Ishikawa (cell line): ENCODE measurements at regions not wholly inside any gene's neighbourhood (a gene's known extent, or its start where the extent isn't known, plus 50 kb on each side); places are given as distances from the start of the nearest gene placed in this dataset.

Experiments
- CEBPB ChIP-seq: IDR thresholded peaks from 2 replicates; pipeline ENCODE4 v1.6.1; 2012
- CREB1 ChIP-seq: IDR thresholded peaks from 2 replicates; pipeline ENCODE4 v1.6.1; 2012; ENCODE audit warnings: low read depth
- EGR1 ChIP-seq: IDR thresholded peaks from 2 replicates; pipeline ENCODE4 v1.6.1; 2012
- EP300 ChIP-seq: IDR thresholded peaks from 2 replicates; pipeline ENCODE4 v1.6.1; 2012; ENCODE audit warnings: borderline replicate concordance
- FOXM1 ChIP-seq: IDR thresholded peaks from 2 replicates; pipeline ENCODE4 v1.6.1; 2012; ENCODE audit warnings: low read depth, borderline replicate concordance
- MAX ChIP-seq: IDR thresholded peaks from 2 replicates; pipeline ENCODE4 v1.6.1; 2012
- NFIC ChIP-seq: IDR thresholded peaks from 2 replicates; pipeline ENCODE4 v1.6.1; 2012
- RAD21 ChIP-seq: IDR thresholded peaks from 2 replicates; pipeline ENCODE4 v1.6.1; 2012; ENCODE audit warnings: low read depth
- REST ChIP-seq: IDR thresholded peaks from 2 replicates; pipeline ENCODE4 v1.6.1; 2012; ENCODE audit warnings: low read depth, mild to moderate bottlenecking
- TAF1 ChIP-seq: IDR thresholded peaks from 2 replicates; pipeline ENCODE4 v1.6.1; 2012; ENCODE audit warnings: low read depth, mild to moderate bottlenecking
- TCF12 ChIP-seq: IDR thresholded peaks from 2 replicates; pipeline ENCODE4 v1.6.1; 2012; ENCODE audit warnings: low read depth
- TEAD4 ChIP-seq: IDR thresholded peaks from 2 replicates; pipeline ENCODE4 v1.6.1; 2012
- USF1 ChIP-seq: IDR thresholded peaks from 2 replicates; pipeline ENCODE4 v1.6.1; 2012
- YY1 ChIP-seq: IDR thresholded peaks from 2 replicates; pipeline ENCODE4 v1.6.1; 2012; ENCODE audit warnings: low read depth
- ZBTB7A ChIP-seq: IDR thresholded peaks from 2 replicates; pipeline ENCODE4 v1.6.1; 2012; ENCODE audit warnings: low read depth

GRCh38 chr9:79164406-79164805 lies 407.4 kb upstream of the TLE4 start:
- TF ChIP-seq NFIC (no peak), TEAD4 (no peak)

GRCh38 chr9:79165020-79165780 lies 406.6 kb upstream of the TLE4 start:
- TF ChIP-seq FOXM1, result no peak
- no peak for TF ChIP-seq TCF12
- no peak for TF ChIP-seq TEAD4
- no peak for TF ChIP-seq USF1
- TF ChIP-seq NFIC, result no peak
- TF ChIP-seq EGR1, result no peak
- TF ChIP-seq ZBTB7A, result no peak
- no peak for TF ChIP-seq RAD21

GRCh38 chr9:79166005-79166404 lies 405.8 kb upstream of the TLE4 start:
- TF ChIP-seq TEAD4 (no peak), TAF1 (no peak), NFIC (no peak), MAX (no peak), EGR1 (no peak), ZBTB7A (no peak), FOXM1 (no peak), TCF12 (no peak)

- no peak for TF ChIP-seq EP300
- no peak for TF ChIP-seq REST
- no peak for TF ChIP-seq TCF12
- no peak for TF ChIP-seq MAX
- TF ChIP-seq TAF1, result no peak
- no peak for TF ChIP-seq EGR1
- TF ChIP-seq ZBTB7A, result no peak
- TF ChIP-seq RAD21, result no peak
- TF ChIP-seq NFIC, result no peak
- no peak for TF ChIP-seq CREB1
- no peak for TF ChIP-seq TEAD4
- TF ChIP-seq FOXM1, result no peak
- no peak for TF ChIP-seq YY1
- TF ChIP-seq CEBPB, result no peak
- TF ChIP-seq USF1, result no peak
Measured at GRCh38 chr9:79170643-79171042, 401.1 kb upstream of the TLE4 start.

GRCh38 chr9:79173932-79174331 lies 397.8 kb upstream of the TLE4 start:
- TF ChIP-seq FOXM1 (no peak), REST (no peak), TCF12 (no peak), RAD21 (no peak), YY1 (no peak), MAX (no peak), CREB1 (no peak), CEBPB (no peak), TEAD4 (no peak), EP300 (no peak), ZBTB7A (no peak), USF1 (no peak), EGR1 (no peak)
